HG03097 (cell line): ENCODE measurements at regions not wholly inside any gene's neighbourhood (a gene's known extent, or its start where the extent isn't known, plus 50 kb on each side); places are given as distances from the start of the nearest gene placed in this dataset.

Source experiments
- ATAC-seq: cut with Tn5 transposase; IDR thresholded peaks from one replicate; pipeline ENCODE4 v1.9.1; 2021; ENCODE audit not compliant: unreplicated experiment, low FRiP score

GRCh38 chr1:214816603-214817002 lies 213.6 kb downstream of the CENPF start:
- ATAC-seq = no peak

- no peak for ATAC-seq
Measured at GRCh38 chr1:214823311-214824117, 220.5 kb downstream of the CENPF start.

GRCh38 chr1:214824763-214825162 lies 221.8 kb downstream of the CENPF start:
- ATAC-seq = no peak

GRCh38 chr1:214826619-214827018 lies 223.6 kb downstream of the CENPF start:
- no peak for ATAC-seq

- no peak for ATAC-seq
Measured at GRCh38 chr1:214827883-214828282, 224.9 kb downstream of the CENPF start.

GRCh38 chr1:214830941-214831340 lies 227.9 kb downstream of the CENPF start:
- no peak for ATAC-seq

- no peak for ATAC-seq
Measured at GRCh38 chr1:214831956-214832355, 229.0 kb downstream of the CENPF start.

GRCh38 chr1:214833178-214833756 lies 230.3 kb downstream of the CENPF start:
- ATAC-seq = no peak

GRCh38 chr1:214837376-214837775 lies 234.4 kb downstream of the CENPF start:
- ATAC-seq = no peak

- ATAC-seq = no peak
Measured at GRCh38 chr1:214838351-214838750, 235.4 kb downstream of the CENPF start.

- ATAC-seq = no peak
Measured at GRCh38 chr1:214840356-214840755, 237.4 kb downstream of the CENPF start.

GRCh38 chr1:214842856-214843255 lies 239.7 kb upstream of the KCNK2 start:
- no peak for ATAC-seq

- no peak for ATAC-seq
Measured at GRCh38 chr1:214843281-214843680, 239.3 kb upstream of the KCNK2 start.

- ATAC-seq = no peak
Measured at GRCh38 chr1:214844319-214844718, 238.2 kb upstream of the KCNK2 start.

GRCh38 chr1:214846276-214846675 lies 236.3 kb upstream of the KCNK2 start:
- no peak for ATAC-seq

- ATAC-seq = no peak
Measured at GRCh38 chr1:214847071-214847810, 235.3 kb upstream of the KCNK2 start.

- no peak for ATAC-seq
Measured at GRCh38 chr1:214848101-214848500, 234.4 kb upstream of the KCNK2 start.

- ATAC-seq = no peak
Measured at GRCh38 chr1:214850432-214851050, 232.0 kb upstream of the KCNK2 start.

GRCh38 chr1:214853340-214853739 lies 229.2 kb upstream of the KCNK2 start:
- ATAC-seq = no peak

- ATAC-seq = no peak
Measured at GRCh38 chr1:214854126-214854875, 228.2 kb upstream of the KCNK2 start.
